Endothelial cell (in vitro differentiated cells): ENCODE measurements at regions not wholly inside any gene's neighbourhood (a gene's known extent, or its start where the extent isn't known, plus 50 kb on each side); places are given as distances from the start of the nearest gene placed in this dataset.

Source experiments
- DNase-seq: peaks from one replicate; pipeline ENCODE4 v3.0.0; 2021; ENCODE audit warnings: low spot score
- H3K27ac Mint-ChIP-seq: one replicate; pipeline ENCODE4 v1.8.0; 2021; ENCODE audit warnings: mixed read lengths, inconsistent platforms; ENCODE audit not compliant: unreplicated experiment
- H3K27me3 Mint-ChIP-seq: one replicate; pipeline ENCODE4 v1.8.0; 2021; ENCODE audit warnings: mild to moderate bottlenecking, moderate library complexity, mixed read lengths, inconsistent platforms; ENCODE audit not compliant: unreplicated experiment
- H3K36me3 Mint-ChIP-seq: one replicate; pipeline ENCODE4 v1.8.0; 2021; ENCODE audit warnings: mild to moderate bottlenecking, low read depth, mixed read lengths, inconsistent platforms; ENCODE audit not compliant: unreplicated experiment
- H3K4me1 Mint-ChIP-seq: one replicate; pipeline ENCODE4 v1.8.0; 2021; ENCODE audit warnings: mild to moderate bottlenecking, mixed read lengths, inconsistent platforms; ENCODE audit not compliant: unreplicated experiment
- H3K4me3 Mint-ChIP-seq: one replicate; pipeline ENCODE4 v1.8.0; 2021; ENCODE audit warnings: mild to moderate bottlenecking, mixed read lengths, inconsistent platforms; ENCODE audit not compliant: unreplicated experiment
- H3K9me3 Mint-ChIP-seq: one replicate; pipeline ENCODE4 v1.8.0; 2021; ENCODE audit warnings: mixed read lengths, inconsistent platforms; ENCODE audit not compliant: unreplicated experiment
- CTCF ChIP-seq: fragments of 200-600 bp; sonication (generic); IDR thresholded peaks from one replicate; pipeline ENCODE4 v1.5.0; 2021; ENCODE audit warnings: antibody characterized with exemption; ENCODE audit not compliant: unreplicated experiment

- no peak overlapping the region for H3K27ac Mint-ChIP-seq
- no peak for TF ChIP-seq CTCF
Measured at GRCh38 chr4:13292372-13292771, 191.8 kb downstream of the RAB28 start.

GRCh38 chr4:13289391-13289790, 194.7 kb downstream of the RAB28 start:
- DNase-seq = no peak
- Mint-ChIP-seq H3K4me1 (no peaks in the 10 kb centered on the region), H3K27ac (no peak overlapping the region), H3K4me3 (no peak overlapping the region), H3K9me3 (no peaks in the 10 kb centered on the region), H3K36me3 (peaks cover 8% of the 10 kb centered on the region), H3K27me3 (peaks cover 6% of the 10 kb centered on the region)
- no peak for TF ChIP-seq CTCF

More at GRCh38 chr4:13292372-13292771, 191.8 kb downstream of the RAB28 start:
- Mint-ChIP-seq H3K4me1 (no peaks in the 10 kb centered on the region), H3K36me3 (peaks cover 8% of the 10 kb centered on the region), H3K27me3 (peaks cover 6% of the 10 kb centered on the region), H3K4me3 (no peak overlapping the region), H3K9me3 (no peaks in the 10 kb centered on the region)
- no peak for DNase-seq

GRCh38 chr4:13285336-13285735, 198.8 kb downstream of the RAB28 start:
- no peak for DNase-seq
- H3K36me3 Mint-ChIP-seq = no peaks in the 10 kb centered on the region
- no peak overlapping the region for H3K27ac Mint-ChIP-seq
- H3K9me3 Mint-ChIP-seq = no peaks in the 10 kb centered on the region
- no peak for TF ChIP-seq CTCF
- H3K4me3 Mint-ChIP-seq = no peak overlapping the region
- H3K4me1 Mint-ChIP-seq = no peaks in the 10 kb centered on the region
- peaks cover 3% of the 10 kb centered on the region for H3K27me3 Mint-ChIP-seq

- DNase-seq = no peak
- no peaks in the 10 kb centered on the region for H3K9me3 Mint-ChIP-seq
- peaks cover 3% of the 10 kb centered on the region for H3K27me3 Mint-ChIP-seq
- no peaks in the 10 kb centered on the region for H3K4me1 Mint-ChIP-seq
- H3K4me3 Mint-ChIP-seq = no peak overlapping the region
- TF ChIP-seq CTCF = no peak
- no peaks in the 10 kb centered on the region for H3K36me3 Mint-ChIP-seq
- no peak overlapping the region for H3K27ac Mint-ChIP-seq
Measured at GRCh38 chr4:13284932-13285331, 199.2 kb downstream of the RAB28 start.

GRCh38 chr4:13276357-13276756, 207.8 kb downstream of the RAB28 start:
- no peak overlapping the region for H3K27ac Mint-ChIP-seq
- H3K4me3 Mint-ChIP-seq = no peak overlapping the region
- DNase-seq = no peak
- no peaks in the 10 kb centered on the region for H3K4me1 Mint-ChIP-seq
- H3K36me3 Mint-ChIP-seq = peaks cover 14% of the 10 kb centered on the region
- no peaks in the 10 kb centered on the region for H3K9me3 Mint-ChIP-seq
- TF ChIP-seq CTCF = no peak
- H3K27me3 Mint-ChIP-seq = peaks cover 3% of the 10 kb centered on the region
